Neuronal stem cell (in vitro differentiated cells): ENCODE measurements at regions not wholly inside any gene's neighbourhood (a gene's known extent, or its start where the extent isn't known, plus 50 kb on each side); places are given as distances from the start of the nearest gene placed in this dataset.

ENCODE experiments used
- DNase-seq: peaks from one replicate; pipeline ENCODE4 v3.0.0-alpha.2; 2013; ENCODE audit warnings: low spot score
- H2AFZ ChIP-seq: one replicate; pipeline ENCODE4 v1.6.1; 2013; ENCODE audit warnings: mild to moderate bottlenecking, low read length, inconsistent platforms
- H2AK5ac ChIP-seq: 2 replicates; pipeline ENCODE4 v1.6.1; 2013; ENCODE audit warnings: low read depth, mild to moderate bottlenecking, inconsistent platforms, low read length, moderate library complexity, mixed read lengths
- H2BK120ac ChIP-seq: 2 replicates; pipeline ENCODE4 v1.6.1; 2013; ENCODE audit warnings: low read depth, mild to moderate bottlenecking, inconsistent platforms, low read length, moderate library complexity, mixed read lengths
- H2BK12ac ChIP-seq: one replicate; pipeline ENCODE4 v1.6.1; 2013; ENCODE audit warnings: low read length, inconsistent platforms
- H2BK15ac ChIP-seq: 2 replicates; pipeline ENCODE4 v1.6.1; 2013; ENCODE audit warnings: mild to moderate bottlenecking, low read length, inconsistent platforms, mixed read lengths
- H2BK5ac ChIP-seq: one replicate; pipeline ENCODE4 v1.6.1; 2013; ENCODE audit warnings: inconsistent platforms, mild to moderate bottlenecking, low read length, moderate library complexity
- H3K14ac ChIP-seq: one replicate; pipeline ENCODE4 v1.6.1; 2013; ENCODE audit warnings: low read length, inconsistent platforms
- H3K18ac ChIP-seq: 2 replicates; pipeline ENCODE4 v1.6.1; 2013; ENCODE audit warnings: low read length, inconsistent platforms
- H3K23ac ChIP-seq: 2 replicates; pipeline ENCODE4 v1.6.1; 2013; ENCODE audit warnings: low read depth, mild to moderate bottlenecking, mixed read lengths, low read length, inconsistent platforms; ENCODE audit not compliant: poor library complexity
- H3K27ac ChIP-seq: replicated peaks from 3 replicates; pipeline ENCODE4 v1.5.1; 2013; ENCODE audit warnings: low read length, inconsistent platforms
- H3K27me3 ChIP-seq, 3 experiments: 2 replicates each; pipeline ENCODE4 v1.6.1; 2013; ENCODE audit warnings: low read length in 3 of 3, mild to moderate bottlenecking in 2 of 3, inconsistent platforms in 1 of 3, low read depth in 1 of 3, mixed read lengths in 1 of 3, moderate library complexity in 1 of 3; ENCODE audit not compliant: control insufficient read depth in 3 of 3, insufficient read depth in 3 of 3
- H3K36me3 ChIP-seq, 2 donors: replicated peaks in 1 of 2; 2 replicates each; pipeline ENCODE4 v1.6.1; 2013; ENCODE audit warnings: low read length in 2 of 2; ENCODE audit not compliant: control insufficient read depth in 2 of 2, insufficient read depth in 2 of 2
- H3K4ac ChIP-seq: 2 replicates; pipeline ENCODE4 v1.6.1; 2013; ENCODE audit warnings: inconsistent platforms, mild to moderate bottlenecking, low read length, moderate library complexity
- H3K4me1 ChIP-seq, 2 donors: 1 replicate in 1 of 2; 2 replicates in 1 of 2; pipeline ENCODE4 v1.6.1; 2013; ENCODE audit warnings: low read length in 2 of 2, low read depth in 1 of 2; ENCODE audit not compliant: control insufficient read depth in 2 of 2, insufficient read depth in 1 of 2
- H3K4me2 ChIP-seq: one replicate; pipeline ENCODE4 v1.6.1; 2013; ENCODE audit warnings: mild to moderate bottlenecking, low read length, inconsistent platforms; ENCODE audit not compliant: insufficient read depth, poor library complexity, severe bottlenecking
- H3K4me3 ChIP-seq, 2 donors: 2 replicates each; pipeline ENCODE4 v1.5.1; 2013; ENCODE audit warnings: low read length in 2 of 2, mild to moderate bottlenecking in 2 of 2, inconsistent platforms in 1 of 2, moderate library complexity in 1 of 2
- H3K79me1 ChIP-seq: one replicate; pipeline ENCODE4 v1.6.1; 2013; ENCODE audit warnings: low read depth, mild to moderate bottlenecking, inconsistent platforms, low read length, moderate library complexity
- H3K9ac ChIP-seq: one replicate; pipeline ENCODE4 v1.6.1; 2013; ENCODE audit warnings: mild to moderate bottlenecking, low read depth, low read length, inconsistent platforms; ENCODE audit not compliant: poor library complexity
- H3K9me3 ChIP-seq, 2 donors: replicated peaks in 1 of 2; 2 replicates each; pipeline versions ENCODE3 to v1.6.1; 2013; ENCODE audit warnings: low read length in 2 of 2, mild to moderate bottlenecking in 2 of 2, inconsistent platforms in 1 of 2, low read depth in 1 of 2, mixed read lengths in 1 of 2, moderate library complexity in 1 of 2; ENCODE audit not compliant: control insufficient read depth in 2 of 2, insufficient read depth in 1 of 2
- H4K8ac ChIP-seq: one replicate; pipeline ENCODE4 v1.6.1; 2013; ENCODE audit warnings: low read depth, mild to moderate bottlenecking, inconsistent platforms, low read length, moderate library complexity
- H4K91ac ChIP-seq: one replicate; pipeline ENCODE4 v1.6.1; 2013; ENCODE audit warnings: low read length, low read depth, mild to moderate bottlenecking, inconsistent platforms; ENCODE audit not compliant: poor library complexity
- WGBS, 2 donors: extraction: QIAGEN DNeasy Blood & Tissue Kit; methylation state at CpG; one replicate each; pipeline ENCODE4 v1.1.7; 2013; ENCODE audit warnings: missing lambda C conversion rate in 2 of 2, mixed read lengths in 1 of 2; ENCODE audit not compliant: insufficient read length in 2 of 2, insufficient replicate concordance in 1 of 2; ENCODE audit errors: extremely low coverage in 2 of 2; 5-methylcytosine and 5-hydroxymethylcytosine counted together

DNA sequence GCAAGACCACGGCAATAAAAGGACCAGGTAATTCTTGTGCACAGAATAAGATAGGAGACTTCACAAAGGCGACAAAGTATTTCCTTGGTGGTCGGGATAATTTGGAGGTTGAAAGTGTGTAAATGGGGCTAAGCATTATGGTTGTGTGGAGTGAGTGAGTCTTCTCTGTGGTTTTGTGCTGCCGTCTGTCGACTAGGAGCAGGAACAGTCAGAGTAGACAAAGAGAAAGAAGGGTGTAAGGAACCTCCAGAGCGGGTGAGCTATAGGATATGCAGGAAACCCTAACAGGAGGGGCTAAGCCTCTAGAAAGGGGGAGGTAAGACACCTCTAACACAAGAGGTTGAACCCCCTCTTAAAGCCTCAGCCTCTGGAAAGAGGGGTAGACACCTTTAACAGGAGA, 201.6 kb downstream of the SH2D4B start:
- Histone ChIP-seq H3K27ac (peak overlapping the region; percentile 30), H3K36me3 (no peaks in the 10 kb centered on the region), H3K23ac (no peak overlapping the region)

DNA sequence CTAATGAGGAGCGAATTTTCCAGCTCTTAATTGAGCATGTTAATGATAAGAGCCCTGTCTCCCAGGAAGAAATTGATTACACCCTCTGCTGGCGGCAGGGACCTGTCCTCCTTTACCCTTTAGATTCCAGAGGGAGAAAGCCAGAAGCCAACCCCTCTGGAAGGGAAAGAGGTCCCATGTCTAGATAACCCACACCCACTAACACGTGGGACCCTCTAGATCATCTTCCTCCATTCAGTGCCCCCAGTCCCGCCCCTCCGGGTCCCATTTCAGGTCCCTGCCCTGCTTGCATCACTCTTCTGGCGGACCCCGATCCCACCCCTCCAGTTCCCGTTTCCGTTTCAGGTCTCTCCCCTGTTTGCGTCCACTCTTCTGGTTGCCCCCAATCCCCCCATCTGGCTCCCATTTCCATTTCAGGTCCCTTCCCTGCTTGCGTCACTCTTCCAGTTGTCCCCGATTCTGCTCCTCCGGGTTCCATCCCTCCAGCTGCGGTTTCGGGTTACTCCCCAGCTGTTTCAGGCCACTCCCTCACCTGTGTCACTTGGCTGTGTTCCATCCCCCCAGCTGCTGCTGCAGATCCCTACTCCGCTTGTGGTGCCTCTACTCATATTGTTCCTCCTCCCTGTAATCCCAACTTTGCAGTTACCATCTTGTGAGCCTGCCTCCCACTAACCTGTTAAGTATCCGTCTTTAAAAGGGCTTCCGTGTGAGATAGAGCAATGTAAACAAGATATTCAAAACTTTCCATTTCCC, 202.4 kb downstream of the SH2D4B start:
- no peak overlapping the region for H2BK120ac ChIP-seq
- no peaks in the 10 kb centered on the region for H3K27me3 ChIP-seq
- H2BK5ac ChIP-seq: no peak overlapping the region
- H3K4me2 ChIP-seq: no peak overlapping the region
- no peaks in the 10 kb centered on the region for H3K79me1 ChIP-seq
- peak overlapping the region; percentile 75 for H2BK15ac ChIP-seq
- H3K4me3 ChIP-seq: no peak overlapping the region
- no peak overlapping the region for H3K14ac ChIP-seq
- peak overlapping the region; percentile 30 for H2AK5ac ChIP-seq
- H3K23ac ChIP-seq: no peak overlapping the region
- no peak overlapping the region for H2AFZ ChIP-seq
- no peaks in the 10 kb centered on the region for H3K36me3 ChIP-seq
- H3K4me1 ChIP-seq: peaks cover 0 to 5% of the 10 kb centered on the region in 2 donors
- no peak overlapping the region for H2BK12ac ChIP-seq
- H3K9me3 ChIP-seq: peaks cover 0 to 4% of the 10 kb centered on the region in 2 donors
- H3K4ac ChIP-seq: no peak overlapping the region
- H4K91ac ChIP-seq: no peak overlapping the region
- no peak overlapping the region for H3K9ac ChIP-seq
- no peak overlapping the region for H3K27ac ChIP-seq
- H4K8ac ChIP-seq: no peak overlapping the region
- no CpG with 5 or more reads among the region's 18 CpGs for WGBS, 2 donors
- H3K18ac ChIP-seq: peak overlapping the region; percentile 72
- DNase-seq: no peak

More for the DNA sequence above, 201.6 kb downstream of the SH2D4B start:
- H3K9ac ChIP-seq: no peak overlapping the region
- no peaks in the 10 kb centered on the region for H3K79me1 ChIP-seq
- DNase-seq: no peak
- no peak overlapping the region for H3K4ac ChIP-seq
- H3K4me1 ChIP-seq: peaks cover 0 to 5% of the 10 kb centered on the region in 2 donors
- peak overlapping the region; percentile 10 for H2BK120ac ChIP-seq
- H2AFZ ChIP-seq: no peak overlapping the region
- no peak overlapping the region for H3K4me3 ChIP-seq
- H3K14ac ChIP-seq: no peak overlapping the region
- no peaks in the 10 kb centered on the region for H3K27me3 ChIP-seq
- H2BK15ac ChIP-seq: no peak overlapping the region
- no peak overlapping the region for H2BK5ac ChIP-seq
- H3K18ac ChIP-seq: peak overlapping the region; percentile 61
- H2AK5ac ChIP-seq: no peak overlapping the region
- H2BK12ac ChIP-seq: no peak overlapping the region
- H3K9me3 ChIP-seq: peaks cover 0 to 4% of the 10 kb centered on the region in 2 donors
- no CpG with 5 or more reads among the region's 6 CpGs for WGBS, 2 donors
- no peak overlapping the region for H3K4me2 ChIP-seq
- H4K91ac ChIP-seq: no peak overlapping the region
- H4K8ac ChIP-seq: no peak overlapping the region

- DNase-seq: no peak
- Histone ChIP-seq H2BK120ac (no peak overlapping the region), H2AK5ac (no peak overlapping the region), H3K4ac (no peak overlapping the region), H2BK12ac (no peak overlapping the region), H3K18ac (no peak overlapping the region), H2BK15ac (no peak overlapping the region), H3K4me2 (no peak overlapping the region), H3K4me3 (no peak overlapping the region), H3K27ac (no peak overlapping the region), H4K8ac (no peak overlapping the region), H3K23ac (no peak overlapping the region), H4K91ac (no peak overlapping the region), H3K9me3 (peaks cover 0 to 4% of the 10 kb centered on the region in 2 donors), H3K27me3 (no peaks in the 10 kb centered on the region), H3K4me1 (peaks cover 0 to 5% of the 10 kb centered on the region in 2 donors), H3K79me1 (no peaks in the 10 kb centered on the region), H2BK5ac (no peak overlapping the region), H2AFZ (no peak overlapping the region), H3K9ac (no peak overlapping the region), H3K36me3 (no peaks in the 10 kb centered on the region), H3K14ac (no peak overlapping the region)
- WGBS, 2 donors: no CpG with 5 or more reads among the region's 2 CpGs
These were observed 203.6 kb downstream of the SH2D4B start for GRCh38 chr10:80741278-80741677.

- H3K27me3 ChIP-seq: no peaks in the 10 kb centered on the region
These were observed 212.6 kb downstream of the SH2D4B start for GRCh38 chr10:80750268-80750667.

More at GRCh38 chr10:80750268-80750667, 212.6 kb downstream of the SH2D4B start:
- Histone ChIP-seq H3K4me3 (no peak overlapping the region), H3K18ac (no peak overlapping the region), H4K8ac (no peak overlapping the region), H2AFZ (no peak overlapping the region), H3K36me3 (no peaks in the 10 kb centered on the region), H3K9me3 (peaks cover 0 to 2% of the 10 kb centered on the region in 2 donors), H2AK5ac (no peak overlapping the region), H4K91ac (no peak overlapping the region), H2BK12ac (no peak overlapping the region), H3K14ac (no peak overlapping the region), H3K23ac (no peak overlapping the region), H3K9ac (no peak overlapping the region), H2BK5ac (no peak overlapping the region), H3K4me2 (no peak overlapping the region), H3K4ac (no peak overlapping the region), H3K79me1 (no peaks in the 10 kb centered on the region), H3K4me1 (peaks cover 0 to 2% of the 10 kb centered on the region in 2 donors), H2BK15ac (no peak overlapping the region), H3K27ac (no peak overlapping the region), H2BK120ac (no peak overlapping the region)
- no peak for DNase-seq
- WGBS, 2 donors: no CpG with 5 or more reads among the region's 3 CpGs
